LoVo (cell line): ENCODE measurements at regions not wholly inside any gene's neighbourhood (a gene's known extent, or its start where the extent isn't known, plus 50 kb on each side); places are given as distances from the start of the nearest gene placed in this dataset.

Experiments used
- DNase-seq: peaks from one replicate; pipeline ENCODE4 v3.0.0-alpha.2; 2016; ENCODE audit warnings: low spot score

DNA sequence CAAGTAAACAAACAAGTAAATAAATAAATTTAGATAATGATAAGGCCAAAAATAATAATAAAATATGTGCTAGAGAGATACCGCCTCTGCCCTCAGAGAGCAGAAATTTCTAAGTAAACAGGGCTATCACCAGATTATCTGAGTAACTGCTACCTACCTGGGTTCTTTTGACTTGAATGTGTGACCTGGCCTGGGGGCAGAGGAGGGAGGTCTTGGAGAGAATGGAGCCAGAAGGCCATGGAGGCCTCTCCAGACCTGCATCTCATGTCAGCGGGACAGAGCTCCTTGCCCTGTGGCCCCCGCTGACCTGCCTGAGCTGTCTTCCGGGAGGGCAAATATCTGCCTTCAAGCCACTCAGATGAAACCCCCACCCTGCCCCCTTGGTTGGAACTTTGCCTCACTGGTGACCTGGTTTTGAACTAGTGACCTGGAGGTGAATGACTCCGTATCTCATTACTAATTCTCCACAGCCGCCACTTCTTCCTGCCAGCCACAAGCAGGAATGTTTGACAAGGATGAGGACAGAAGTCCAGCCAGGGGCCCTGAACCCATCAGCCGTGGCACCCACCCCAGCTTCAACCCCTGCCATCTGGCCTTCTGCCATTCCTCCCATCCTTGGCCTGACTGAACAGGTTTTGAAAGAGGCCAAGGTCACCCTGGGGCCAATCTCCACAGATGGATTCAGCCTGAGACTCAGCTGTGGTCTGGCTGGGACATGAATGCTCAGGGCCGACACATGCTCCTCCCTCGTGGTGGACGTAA, 86.8 kb upstream of the PARP11 start:
- no peak for DNase-seq

DNA sequence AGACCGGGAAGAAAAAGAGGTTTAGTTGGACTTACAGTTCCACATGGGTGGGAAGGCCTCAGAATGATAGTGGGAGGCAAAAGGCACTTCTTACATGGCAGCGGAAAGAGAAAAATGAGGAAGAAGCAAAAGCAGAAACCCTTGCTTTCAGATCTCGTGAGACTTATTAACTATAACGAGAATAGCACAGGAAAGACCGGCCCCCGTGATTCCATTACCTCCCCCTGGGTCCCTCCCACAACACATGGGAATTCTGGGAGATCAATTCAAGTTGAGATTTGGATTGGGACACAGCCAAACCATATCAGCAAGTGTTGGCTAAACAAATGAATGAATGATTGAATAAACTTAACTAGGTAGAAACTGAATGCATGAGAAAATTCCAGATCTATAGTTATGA, 85.3 kb upstream of the PARP11 start:
- DNase-seq, result no peak

DNA sequence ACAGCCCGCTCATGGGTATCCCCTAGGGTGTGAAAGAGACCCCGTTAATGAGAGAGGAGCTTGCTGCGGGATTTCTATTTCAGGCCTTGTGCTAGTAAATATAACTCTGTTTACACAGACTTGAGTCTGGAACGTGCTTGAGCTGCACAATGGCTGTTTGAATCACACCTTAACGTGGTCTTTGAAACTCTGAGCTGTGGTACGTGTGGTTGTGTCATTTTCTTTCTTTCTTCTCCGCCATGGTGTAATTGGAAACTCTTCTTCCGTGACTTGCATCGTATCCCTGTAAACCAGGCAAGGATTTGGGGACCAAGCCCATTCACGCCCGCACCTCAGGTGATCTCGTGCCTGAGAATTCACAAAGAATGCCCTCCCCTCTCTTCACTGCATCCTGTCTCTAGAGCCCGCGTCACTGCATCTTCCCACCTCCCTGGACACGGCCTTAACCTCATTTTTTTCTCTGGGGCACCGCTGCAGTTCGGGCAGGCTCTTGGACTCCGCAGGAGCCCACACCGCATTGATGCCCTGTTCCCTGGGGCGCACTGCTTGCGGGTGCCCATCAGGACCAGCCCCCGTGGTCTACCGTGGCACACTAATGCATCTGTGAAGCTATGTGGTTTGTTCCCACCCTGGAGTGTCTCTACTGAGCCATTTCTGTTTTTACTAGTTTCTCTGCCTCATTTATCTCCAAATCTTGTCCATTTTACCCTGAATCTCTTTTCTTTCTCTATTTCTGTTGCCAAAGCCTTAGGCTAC, 78.4 kb upstream of the PARP11 start:
- no peak for DNase-seq

DNA sequence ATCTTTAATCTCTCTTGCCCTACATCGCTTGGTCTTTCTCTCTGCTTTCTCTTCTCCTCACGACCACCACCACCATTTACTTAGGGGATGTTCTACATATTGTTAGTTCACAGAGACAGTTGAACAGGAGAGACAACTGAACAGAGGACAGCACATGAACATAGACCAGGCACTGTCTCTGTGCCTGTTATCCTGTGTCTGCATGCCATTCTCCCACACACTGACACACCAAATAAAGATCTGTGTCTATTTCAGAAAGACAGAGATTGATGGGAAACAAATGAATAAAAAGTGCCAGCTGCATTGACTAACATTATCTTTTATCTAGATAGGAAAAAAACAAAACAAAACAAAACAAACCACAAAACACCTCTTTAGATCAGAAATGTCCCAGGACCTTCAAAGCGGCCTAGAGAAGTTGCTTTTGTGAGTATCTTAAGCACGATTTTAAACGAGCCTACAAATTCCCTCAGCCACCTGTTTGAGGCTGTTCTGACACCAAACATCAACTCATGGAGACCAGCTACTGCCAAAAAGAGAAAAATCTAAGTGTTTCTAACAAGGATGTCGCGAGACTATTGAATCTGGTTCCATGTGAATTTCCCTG, 77.6 kb upstream of the PARP11 start:
- no peak for DNase-seq

DNA sequence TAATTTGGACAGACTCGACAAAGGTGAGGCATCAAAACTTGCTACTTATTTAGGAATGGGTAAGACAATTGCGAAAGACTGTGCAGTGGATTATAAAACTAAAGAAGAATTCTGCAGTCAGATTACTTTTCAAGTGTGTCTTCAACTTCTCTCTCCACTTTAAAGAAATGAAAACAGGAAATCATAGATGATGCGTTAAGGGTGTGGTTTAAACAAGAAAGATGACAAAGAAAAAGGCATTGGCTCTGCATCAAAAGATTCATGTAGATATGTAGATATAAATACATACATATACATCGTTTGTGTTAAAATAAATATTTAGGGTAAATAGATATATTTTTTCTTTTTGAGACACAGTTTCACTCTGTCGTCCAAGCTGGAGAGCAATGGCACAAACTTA, 74.6 kb upstream of the PARP11 start:
- DNase-seq, result no peak

DNA sequence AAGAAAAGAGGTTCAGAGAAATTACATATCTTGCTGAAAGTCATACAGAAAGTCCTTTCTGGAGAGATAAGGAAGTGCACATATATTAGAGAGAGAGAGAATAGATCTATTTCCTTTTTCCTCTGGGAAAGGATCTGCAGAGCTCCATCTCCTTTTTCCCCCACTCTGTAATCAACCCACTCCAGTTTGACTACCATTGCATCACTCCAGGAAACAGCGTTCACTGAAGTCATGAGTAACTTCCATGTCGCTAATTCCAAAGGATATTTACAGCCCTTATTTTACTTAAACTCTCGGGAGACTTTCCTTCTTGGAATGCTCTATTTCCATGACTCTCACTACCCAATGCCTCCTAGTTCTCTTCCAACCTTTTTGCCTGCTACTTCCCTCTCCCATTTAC, 72.5 kb upstream of the PARP11 start:
- DNase-seq, result no peak

GRCh38 chr12:3944620-3945019, 71.4 kb upstream of the PARP11 start:
- no peak for DNase-seq

DNA sequence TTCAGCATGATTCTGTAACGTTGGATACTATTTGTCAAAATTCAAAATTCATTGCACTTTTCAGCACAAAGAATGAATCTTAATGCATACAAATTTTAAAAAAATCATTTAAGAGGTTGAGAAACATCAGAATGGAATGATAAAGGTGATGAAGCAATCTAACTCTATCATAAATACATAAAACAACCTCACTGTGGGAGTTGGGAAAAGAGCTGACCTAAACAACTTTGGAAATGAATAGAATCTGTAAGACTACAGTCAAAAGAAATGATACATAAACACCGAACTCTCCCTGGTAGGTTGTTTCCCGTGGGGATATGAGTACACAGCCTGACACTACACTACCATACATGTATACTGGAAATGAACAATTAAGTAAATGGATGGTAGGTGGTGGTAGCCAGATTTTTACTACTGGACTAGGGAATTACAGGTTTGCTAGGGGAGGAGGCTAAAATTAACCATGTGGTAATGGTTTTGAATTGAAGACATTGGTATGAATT, 64.9 kb upstream of the PARP11 start:
- DNase-seq, result no peak

DNA sequence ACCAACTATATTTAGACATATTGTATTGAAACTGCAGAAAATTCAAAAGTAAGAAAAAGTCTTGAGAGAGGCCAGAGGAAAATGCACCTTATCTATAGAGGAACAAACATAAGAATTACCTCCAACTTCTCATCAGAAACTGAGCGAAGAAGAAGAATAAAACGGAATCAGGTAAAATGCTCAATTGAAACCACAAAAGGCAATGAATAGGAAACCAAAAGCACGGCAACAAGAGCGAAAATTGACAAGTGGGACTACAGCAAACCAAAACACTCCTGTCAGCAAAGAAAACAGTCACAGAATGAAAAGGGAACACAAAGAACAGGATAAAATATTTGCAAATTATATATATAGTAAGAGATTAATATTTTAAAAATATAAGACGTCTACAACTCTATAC, 61.9 kb upstream of the PARP11 start:
- DNase-seq, result no peak

DNA sequence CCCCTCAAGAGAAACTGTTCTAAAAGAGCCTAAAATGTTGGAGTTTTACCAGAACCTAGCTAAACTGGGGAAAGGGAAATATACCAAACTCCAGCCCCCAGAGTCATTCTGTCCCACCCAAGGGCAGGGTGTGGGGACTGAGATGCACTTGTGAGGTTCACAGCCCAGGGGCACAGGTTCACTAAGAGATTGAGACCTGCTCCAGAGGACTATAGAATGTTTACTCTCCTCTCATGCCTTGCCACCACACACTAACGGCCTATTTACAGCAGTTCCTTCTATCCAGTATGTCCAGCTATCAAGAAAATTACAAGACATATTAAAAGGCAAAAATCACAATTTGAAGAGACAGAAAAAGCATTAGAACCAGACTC, 60.6 kb upstream of the PARP11 start:
- no peak for DNase-seq

GRCh38 chr12:3933074-3933818, 60.0 kb upstream of the PARP11 start:
- no peak for DNase-seq

- DNase-seq, result no peak
Measured at GRCh38 chr12:3931776-3932175, 58.6 kb upstream of the PARP11 start.

DNA sequence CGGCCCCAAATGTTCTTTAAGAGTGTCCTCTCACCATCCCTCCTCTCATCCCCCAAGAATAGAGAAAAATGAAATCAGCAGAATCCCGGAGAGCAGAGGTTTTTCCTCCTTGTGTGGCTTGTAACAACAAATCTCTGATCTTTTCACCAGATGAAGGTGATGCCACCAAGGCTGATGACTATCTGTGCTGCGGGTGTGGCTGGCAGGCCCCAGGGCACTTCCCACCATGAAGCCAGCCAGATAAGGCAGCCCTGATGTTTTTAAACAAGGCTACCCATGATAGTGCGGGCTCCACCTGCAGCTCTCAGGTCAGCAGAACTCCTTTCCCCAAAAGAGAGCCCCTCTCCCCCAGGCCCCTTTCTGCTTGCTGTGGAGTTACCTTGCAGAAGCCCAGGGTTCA, 58.0 kb upstream of the PARP11 start:
- no peak for DNase-seq

DNA sequence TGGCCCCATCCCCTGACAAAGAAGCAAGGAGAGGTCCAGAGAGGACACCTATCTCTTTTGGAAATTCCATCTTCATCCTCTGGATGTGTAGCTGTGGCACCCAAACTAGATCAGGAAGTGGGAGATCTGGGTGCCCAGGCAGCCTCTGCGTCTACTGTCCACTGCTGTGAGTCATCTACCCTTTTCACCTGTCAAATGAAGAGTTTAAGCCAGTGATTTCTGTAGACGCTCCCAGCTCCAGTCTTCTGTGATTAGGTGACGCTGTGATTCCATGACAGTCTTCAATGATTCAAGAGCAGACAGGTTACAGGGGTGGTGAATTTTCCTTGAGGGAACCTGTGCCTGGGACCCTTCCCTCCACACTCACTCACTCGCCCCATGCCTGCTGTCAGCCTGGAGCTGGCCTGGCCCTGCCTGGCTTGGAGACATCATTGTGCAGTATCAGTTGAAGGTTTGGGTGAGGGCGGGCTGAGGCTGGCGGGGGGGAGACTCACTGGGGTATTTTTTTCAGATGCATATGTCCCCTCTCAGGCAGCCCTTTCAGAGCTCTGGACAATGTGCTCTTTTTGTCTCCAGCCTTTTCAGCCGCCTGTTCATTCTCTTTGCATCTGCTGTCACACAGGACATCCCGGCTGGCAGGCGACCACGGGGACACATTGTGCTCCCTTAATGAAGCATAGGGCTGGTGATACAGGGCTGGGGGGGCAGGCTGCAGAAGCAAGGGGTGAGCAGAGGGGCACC, 56.8 kb upstream of the PARP11 start:
- DNase-seq, result no peak

GRCh38 chr12:3928538-3929184, 55.5 kb upstream of the PARP11 start:
- no peak for DNase-seq

DNA sequence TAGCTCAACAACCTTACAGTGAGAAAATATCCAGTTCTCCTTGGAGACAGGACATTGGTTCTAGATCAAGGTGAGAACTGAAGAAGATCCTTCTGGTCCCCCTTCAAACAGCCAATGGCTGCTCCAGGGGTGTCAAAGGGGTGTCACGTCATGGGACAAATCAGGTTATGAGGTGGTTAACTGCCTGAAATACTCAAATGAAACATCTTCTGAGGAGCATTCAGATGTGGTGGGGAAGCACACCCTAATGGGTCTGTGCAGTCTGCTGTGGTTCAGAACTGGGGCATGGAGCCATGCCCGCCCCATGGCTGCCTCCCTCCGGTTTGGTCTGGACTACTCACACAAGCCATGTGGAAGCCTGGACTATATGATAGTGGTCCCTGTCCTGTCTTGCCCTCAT, 52.4 kb upstream of the PARP11 start:
- DNase-seq, result no peak

GRCh38 chr12:3924761-3925160, 51.6 kb upstream of the PARP11 start:
- DNase-seq, result no peak

DNA sequence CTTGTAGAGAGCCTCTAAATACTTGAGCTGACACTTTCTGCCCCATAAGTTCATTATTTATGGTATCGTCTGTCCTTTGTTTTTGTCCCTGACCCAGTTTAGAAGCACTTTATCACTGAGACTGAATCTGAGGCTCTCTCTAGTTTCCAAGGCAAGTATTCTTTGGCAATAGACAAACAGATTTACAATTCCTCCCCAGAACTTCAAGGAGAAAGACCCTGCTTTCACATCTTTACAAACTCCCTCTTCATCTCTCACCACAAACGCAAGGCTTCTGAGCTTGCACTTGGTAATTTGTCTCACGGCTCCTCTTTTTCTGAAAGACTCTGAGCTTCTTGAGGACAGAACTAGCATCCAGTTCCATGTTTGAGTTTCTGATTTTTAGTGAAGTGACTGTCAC, 49.8 kb upstream of the PARP11 start:
- DNase-seq, result no peak
